Endothelial cell of umbilical vein (primary cell): ENCODE measurements at regions not wholly inside any gene's neighbourhood (a gene's known extent, or its start where the extent isn't known, plus 50 kb on each side); places are given as distances from the start of the nearest gene placed in this dataset.

Experiments
- BruUV-seq: library from RNA; stranded (reverse); fragments of 400-500 nt; replicated peaks from 2 replicates; lab custom pipeline; 2021; lab: Mats Ljungman, UMichigan
- CTCF ChIA-PET: fragments of 300-600, 350-600 bp; sonication (Branson Sonifier 250); formaldehyde crosslinking; loops from one replicate; lab custom pipeline; 2021; ENCODE audit warnings: antibody characterized with exemption, inconsistent platforms; lab: Charles Lee
- POLR2A ChIA-PET: fragments of 300-600, 350-600 bp; sonication (Branson Sonifier 250); formaldehyde crosslinking; loops from one replicate; lab custom pipeline; 2021; ENCODE audit warnings: antibody characterized with exemption, inconsistent platforms; lab: Charles Lee
- DNase-seq: peaks from one replicate; pipeline ENCODE4 v3.0.0-alpha.2; 2011; ENCODE audit warnings: low read depth, low spot score
- FAIRE-seq: peaks from 2 replicates; lab custom pipeline; 2011; peaks lifted over from hg19 to GRCh38; lab: Jason Lieb, UNC
- H2AFZ ChIP-seq: 2 replicates; pipeline ENCODE4 v1.6.0; 2012; ENCODE audit warnings: low read depth, low read length, control low read depth, inconsistent platforms
- H3K27ac ChIP-seq: 2 replicates; pipeline ENCODE4 v1.5.1; 2011; ENCODE audit warnings: low read depth, mild to moderate bottlenecking, control low read depth, low read length, moderate library complexity; ENCODE audit not compliant: insufficient read depth
- H3K27me3 ChIP-seq, 2 experiments: 2 replicates each; pipeline versions ENCODE4 v1.6.0 to v1.6.1; 2011; ENCODE audit warnings: low read length in 2 of 2, mixed read lengths in 1 of 2; ENCODE audit not compliant: control insufficient read depth in 2 of 2, insufficient read depth in 2 of 2
- H3K36me3 ChIP-seq, 2 experiments: 2 replicates in 1 of 2; 3 replicates in 1 of 2; pipeline ENCODE4 v1.5.1; 2011; ENCODE audit warnings: low read length in 2 of 2, mild to moderate bottlenecking in 1 of 2, moderate library complexity in 1 of 2; ENCODE audit not compliant: control insufficient read depth in 2 of 2, insufficient read depth in 2 of 2; ENCODE audit errors: extremely low read depth in 1 of 2
- H3K4me1 ChIP-seq: 3 replicates; pipeline ENCODE4 v1.5.1; 2011; ENCODE audit warnings: mild to moderate bottlenecking, low read length; ENCODE audit not compliant: control insufficient read depth, insufficient read depth; ENCODE audit errors: extremely low read depth
- H3K4me2 ChIP-seq: 2 replicates; pipeline ENCODE4 v1.6.1; 2011; ENCODE audit warnings: low read length, control low read depth, mixed read lengths; ENCODE audit not compliant: insufficient read depth
- H3K4me3 ChIP-seq, 3 experiments: fragments of 200-600 bp in 1 of 3; sonication (generic), shearing (Covaris generic) in 1 of 3; replicated peaks in 1 of 3; 2 replicates each; pipeline ENCODE4 v1.5.1; 2011 to 2016; ENCODE audit warnings: control low read depth in 3 of 3, low read length in 3 of 3, mild to moderate bottlenecking in 2 of 3, inconsistent platforms in 1 of 3, low read depth in 1 of 3, moderate library complexity in 1 of 3; ENCODE audit not compliant: insufficient read depth in 1 of 3
- H3K79me2 ChIP-seq: 2 replicates; pipeline ENCODE4 v1.6.0; 2012; ENCODE audit warnings: low read length, inconsistent platforms; ENCODE audit not compliant: control insufficient read depth, insufficient read depth
- H3K9ac ChIP-seq: replicated peaks from 2 replicates; pipeline ENCODE3; 2011; ENCODE audit warnings: low read length, control low read depth; ENCODE audit not compliant: insufficient read depth; ENCODE audit errors: extremely low read depth
- H3K9me1 ChIP-seq: replicated peaks from 3 replicates; pipeline ENCODE4 v1.6.0; 2011; ENCODE audit warnings: mild to moderate bottlenecking, low read length; ENCODE audit not compliant: control insufficient read depth, insufficient read depth; ENCODE audit errors: extremely low read depth
- H3K9me3 ChIP-seq: replicated peaks from 2 replicates; pipeline ENCODE4 v1.5.1; 2012; ENCODE audit warnings: low read length, inconsistent platforms; ENCODE audit not compliant: control insufficient read depth, insufficient read depth
- H4K20me1 ChIP-seq: replicated peaks from 2 replicates; pipeline ENCODE3; 2011; ENCODE audit warnings: mild to moderate bottlenecking, low read length; ENCODE audit not compliant: control insufficient read depth, insufficient read depth; ENCODE audit errors: extremely low read depth
- CTCF ChIP-seq, 2 donors: IDR thresholded peaks; 1 replicate in 1 of 2; 2 replicates in 1 of 2; pipeline ENCODE4 v1.5.1; 2011; ENCODE audit warnings: low read length in 2 of 2, mild to moderate bottlenecking in 2 of 2, moderate library complexity in 2 of 2, control low read depth in 1 of 2, inconsistent platforms in 1 of 2, low read depth in 1 of 2; ENCODE audit not compliant: insufficient read depth in 1 of 2; ENCODE audit errors: extremely low read depth in 1 of 2
- EZH2 ChIP-seq: IDR thresholded peaks from 2 replicates; pipeline ENCODE4 v1.6.1; 2012; ENCODE audit warnings: borderline replicate concordance, low read depth, mild to moderate bottlenecking, moderate library complexity, low read length, inconsistent platforms; ENCODE audit not compliant: severe bottlenecking
- FOS ChIP-seq: IDR thresholded peaks from 2 replicates; pipeline ENCODE4 v1.6.1; 2011; ENCODE audit warnings: mild to moderate bottlenecking, low read length, moderate library complexity, borderline replicate concordance; ENCODE audit not compliant: insufficient read depth
- GATA2 ChIP-seq: IDR thresholded peaks from 2 replicates; pipeline ENCODE4 v1.7.0; 2011; ENCODE audit warnings: low read depth, mild to moderate bottlenecking, moderate library complexity, mixed read lengths, low read length; ENCODE audit not compliant: insufficient read length, insufficient read depth
- JUN ChIP-seq: IDR thresholded peaks from 2 replicates; pipeline ENCODE4 v1.6.1; 2011; ENCODE audit warnings: borderline replicate concordance, low read depth; ENCODE audit not compliant: insufficient read length, insufficient read depth
- MAX ChIP-seq: IDR thresholded peaks from 2 replicates; pipeline ENCODE4 v1.6.1; 2011; ENCODE audit not compliant: insufficient read depth, insufficient read length
- MYC ChIP-seq: IDR thresholded peaks from one replicate; pipeline ENCODE4 v1.6.1; 2011; ENCODE audit warnings: mild to moderate bottlenecking, low read depth, low read length
- POLR2A ChIP-seq: IDR thresholded peaks from 2 replicates; pipeline ENCODE4 v1.6.1; 2012; ENCODE audit warnings: low read depth, mild to moderate bottlenecking, control low read depth, low read length
- POLR2AphosphoS5 ChIP-seq: IDR thresholded peaks from 2 replicates; pipeline ENCODE4 v1.6.1; 2012; ENCODE audit warnings: low read depth, mild to moderate bottlenecking, control low read depth, low read length, moderate library complexity; ENCODE audit not compliant: insufficient read depth
- dilution Hi-C: fragments of 300-500 bp; cut with MboI; formaldehyde crosslinking; loops from one replicate; pipeline ENCODE4 v1.15.0; 2019; ENCODE audit warnings: low sequenced_read_pairs; ENCODE audit not compliant: extremely low pct_ligation_motif_present
- intact Hi-C: fragments of 100-400 bp; cut with micrococcal nuclease; formaldehyde crosslinking; loops from one replicate; pipeline ENCODE4 v1.10.0; 2022

- BruUV-seq, result no TSS peak
Observed at GRCh38 chr10:64494901-64495300, 973.7 kb downstream of the REEP3 start.

More at GRCh38 chr10:64494901-64495300, 973.7 kb downstream of the REEP3 start:
- H3K4me1 ChIP-seq, result no peaks in the 10 kb centered on the region
- ChIA-PET CTCF (no interaction called here), POLR2A (no interaction called here)
- dilution Hi-C loops (no loop called here), intact Hi-C loops (no loop called here)
- H2AFZ ChIP-seq, result no peak overlapping the region
- FAIRE-seq, result no peak
- no peaks in the 10 kb centered on the region for H3K27me3 ChIP-seq
- TF ChIP-seq CTCF (IDR thresholded peaks at IDR 0.05; ENCODE audit: extremely low read depth in 1 of 2, insufficient read depth in 1 of 2, low read depth in 1 of 2, low read length in 2 of 2), result no peak
- TF ChIP-seq JUN, result no peak
- no peak for TF ChIP-seq EZH2
- no peak for TF ChIP-seq POLR2A
- no peak for TF ChIP-seq FOS
- no peak for TF ChIP-seq POLR2AphosphoS5
- no peak for TF ChIP-seq GATA2
- TF ChIP-seq MAX, result no peak
- TF ChIP-seq MYC, result no peak
- no peak overlapping the region for H3K9ac ChIP-seq
- DNase-seq, result no peak
- no peaks in the 10 kb centered on the region for H4K20me1 ChIP-seq
- no peaks in the 10 kb centered on the region for H3K36me3 ChIP-seq
- no peaks in the 10 kb centered on the region for H3K79me2 ChIP-seq
- H3K9me1 ChIP-seq, result no peaks in the 10 kb centered on the region
- no peak overlapping the region for H3K4me3 ChIP-seq
- H3K9me3 ChIP-seq, result no peaks in the 10 kb centered on the region
- H3K27ac ChIP-seq, result no peak overlapping the region
- H3K4me2 ChIP-seq, result no peak overlapping the region
